ENCODE measurements at regions not wholly inside any gene's neighbourhood (a gene's known extent, or its start where the extent isn't known, plus 50 kb on each side); places are given as distances from the start of the nearest gene placed in this dataset.

GRCh38 chr22:48551061-48551460 lies 1276.6 kb downstream of the BRD1 start:
- no peak for DNase-seq

DNA sequence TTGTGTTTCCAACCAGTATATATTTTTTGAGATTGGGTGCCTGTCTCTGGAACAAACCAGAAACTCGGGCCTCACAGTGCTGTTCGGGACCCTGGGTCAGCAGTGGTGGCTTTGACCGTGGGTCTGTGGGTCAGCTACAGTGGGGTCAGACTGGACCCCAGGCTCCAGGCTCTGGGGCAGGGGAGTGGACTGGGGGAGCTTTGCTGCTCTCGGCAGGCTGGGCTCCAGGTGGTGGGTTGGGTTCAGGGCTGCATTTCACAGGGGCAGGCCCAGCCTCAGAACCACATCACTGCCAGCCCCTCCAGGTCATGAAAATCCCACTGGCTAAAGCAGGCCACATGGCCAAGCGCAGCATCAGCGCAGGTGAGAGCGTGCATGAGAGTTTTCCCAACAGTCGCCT lies 1279.3 kb downstream of the BRD1 start:
- DNase-seq = no peak

- no peak for DNase-seq
Observed at GRCh38 chr22:48547971-48548370, 1279.7 kb downstream of the BRD1 start.

DNA sequence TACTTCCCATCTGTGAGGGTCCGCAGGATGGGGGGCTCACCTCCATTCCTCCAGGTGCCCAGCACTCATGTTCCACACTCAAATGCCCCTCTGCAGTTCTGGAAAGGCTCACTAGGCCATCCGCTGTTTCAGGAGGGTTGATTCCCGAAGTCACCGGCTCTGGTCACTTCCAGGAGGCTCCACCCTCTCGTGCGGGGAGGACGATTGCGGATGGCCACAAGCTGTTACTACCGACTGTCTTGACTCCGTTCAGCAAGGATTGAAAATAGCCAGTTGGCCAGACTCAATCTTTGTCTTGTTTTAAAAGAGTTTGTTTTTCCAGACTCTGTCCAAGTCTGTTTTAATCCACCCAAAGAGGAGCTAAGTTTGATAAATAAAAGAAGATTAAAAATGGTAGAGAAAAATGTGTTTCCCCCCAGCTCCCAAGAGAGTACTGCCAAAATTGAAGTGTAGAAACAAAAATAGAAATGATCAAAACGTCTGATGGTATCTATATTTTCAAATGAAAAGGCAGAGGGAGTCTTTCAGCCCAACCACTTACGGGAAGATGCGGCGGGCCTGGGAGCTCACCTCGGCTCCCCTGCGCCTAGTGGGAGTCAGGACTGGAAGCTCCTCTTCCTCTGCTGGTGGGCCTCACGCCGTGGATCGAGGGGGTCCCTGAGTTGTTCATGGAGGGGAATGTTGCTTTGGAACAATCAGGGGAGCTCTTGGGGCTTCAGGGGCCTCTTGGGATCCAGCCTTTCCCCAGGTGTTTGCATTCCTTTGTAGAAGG lies 1280.8 kb downstream of the BRD1 start:
- DNase-seq = no peak

DNA sequence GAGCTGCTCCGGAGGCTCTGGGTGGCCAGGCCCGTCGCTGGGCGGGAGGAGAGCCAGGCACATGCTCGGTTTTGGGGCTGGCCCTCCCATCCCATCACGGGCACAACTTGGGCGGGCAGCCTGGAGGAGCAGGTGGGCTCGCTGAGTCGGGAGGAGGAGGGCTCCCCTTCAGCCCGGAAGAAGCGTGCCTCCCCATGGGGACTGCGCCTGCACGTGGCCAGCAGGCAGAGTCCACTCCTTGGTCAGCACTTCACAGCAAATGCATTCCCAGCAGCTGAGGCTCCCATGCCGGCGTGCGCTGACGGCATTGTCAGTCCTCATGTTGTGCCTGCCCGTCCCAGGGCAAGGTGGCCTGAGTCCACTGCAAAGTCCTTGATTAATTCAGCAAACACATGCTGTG lies 1281.7 kb downstream of the BRD1 start:
- no peak for DNase-seq

DNA sequence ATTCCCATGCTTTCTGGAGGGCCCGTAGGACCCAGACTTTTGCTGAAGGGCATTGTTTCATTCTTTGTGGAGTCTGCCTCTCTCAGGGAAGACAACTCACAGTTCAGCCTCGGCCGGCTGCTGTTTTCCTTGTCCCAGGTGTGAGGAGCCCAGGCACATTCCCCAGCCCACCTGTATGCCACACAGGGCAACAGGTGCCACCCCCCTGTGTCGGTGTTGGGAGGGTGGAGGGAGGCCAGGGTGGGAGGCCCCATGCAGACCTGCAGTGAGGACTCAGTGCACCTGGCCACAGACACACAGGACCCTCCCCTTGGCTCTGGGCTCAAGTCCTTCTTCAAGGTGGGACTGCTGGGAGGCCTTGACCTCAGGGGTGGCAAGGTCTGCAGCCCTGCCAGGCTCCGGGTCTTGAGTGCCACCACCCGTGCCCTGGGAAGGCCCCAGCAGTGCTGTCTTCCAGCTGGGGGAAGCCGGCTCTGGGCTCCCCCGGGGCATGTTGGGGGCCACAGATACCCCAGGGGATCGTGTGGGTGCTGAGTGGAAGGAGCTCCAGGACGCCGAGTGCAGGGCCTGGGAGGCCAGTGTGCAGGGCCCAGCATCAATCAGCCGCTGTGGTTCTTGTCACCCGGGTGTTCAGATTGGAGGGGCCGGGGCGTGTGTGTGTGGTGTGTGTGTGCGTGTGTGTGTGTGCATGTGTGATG lies 1286.1 kb downstream of the BRD1 start:
- DNase-seq = no peak

DNA sequence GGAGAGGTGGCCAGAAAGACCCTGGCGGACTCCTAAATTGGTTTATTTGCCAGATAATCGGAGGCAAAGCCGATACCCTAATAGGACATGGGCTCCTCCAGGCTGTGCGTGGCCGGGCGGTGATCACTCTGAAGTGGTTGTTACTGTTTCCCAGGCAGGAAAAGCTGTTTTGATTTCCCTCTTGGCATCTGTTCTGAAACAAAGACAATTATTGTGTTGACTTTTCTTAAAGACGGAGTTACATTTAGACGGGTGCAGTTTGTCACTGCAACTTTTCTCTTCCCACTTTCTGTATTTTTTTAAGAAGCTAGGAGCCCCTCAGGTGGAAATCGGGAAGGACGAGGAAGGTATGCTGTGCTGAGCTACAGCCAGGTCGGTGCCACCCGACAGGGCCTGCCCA lies 1288.4 kb downstream of the BRD1 start:
- DNase-seq = no peak

DNA sequence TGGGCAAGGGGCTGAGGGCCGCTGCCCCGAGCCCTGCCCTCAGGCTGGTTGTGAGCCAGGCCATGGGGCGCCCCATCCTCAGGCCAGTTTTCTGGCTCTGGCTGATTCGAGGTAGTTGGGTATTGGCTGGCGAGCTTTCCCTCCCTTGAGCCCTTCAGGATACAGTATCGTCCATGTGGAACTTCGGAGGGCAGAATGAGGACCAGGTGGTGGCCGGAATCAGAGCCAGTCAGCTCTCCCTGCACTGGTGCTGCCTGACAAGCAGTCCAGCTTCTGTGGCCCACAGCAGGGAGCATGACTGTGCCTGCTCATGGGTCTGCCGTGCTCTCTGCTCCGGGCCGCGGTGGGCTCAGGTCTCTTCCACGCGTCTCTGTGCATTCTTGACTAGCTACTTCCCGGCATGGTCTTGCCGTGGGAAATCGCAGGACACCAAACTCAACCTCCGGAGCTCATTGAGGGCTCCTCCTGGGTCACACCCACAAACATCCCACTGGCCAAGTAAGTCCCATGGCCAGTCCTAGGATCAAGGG lies 1289.3 kb downstream of the BRD1 start:
- DNase-seq = no peak

GRCh38 chr22:48537343-48537680 lies 1290.4 kb downstream of the BRD1 start:
- DNase-seq = no peak

GRCh38 chr22:48536541-48537342 lies 1290.9 kb downstream of the BRD1 start:
- DNase-seq = no peak

GRCh38 chr22:48535868-48536540 lies 1291.7 kb downstream of the BRD1 start:
- DNase-seq = no peak

- DNase-seq = no peak
Observed at GRCh38 chr22:48534395-48534958, 1293.2 kb downstream of the BRD1 start.

GRCh38 chr22:48532986-48533385 lies 1294.7 kb downstream of the BRD1 start:
- DNase-seq = no peak

DNA sequence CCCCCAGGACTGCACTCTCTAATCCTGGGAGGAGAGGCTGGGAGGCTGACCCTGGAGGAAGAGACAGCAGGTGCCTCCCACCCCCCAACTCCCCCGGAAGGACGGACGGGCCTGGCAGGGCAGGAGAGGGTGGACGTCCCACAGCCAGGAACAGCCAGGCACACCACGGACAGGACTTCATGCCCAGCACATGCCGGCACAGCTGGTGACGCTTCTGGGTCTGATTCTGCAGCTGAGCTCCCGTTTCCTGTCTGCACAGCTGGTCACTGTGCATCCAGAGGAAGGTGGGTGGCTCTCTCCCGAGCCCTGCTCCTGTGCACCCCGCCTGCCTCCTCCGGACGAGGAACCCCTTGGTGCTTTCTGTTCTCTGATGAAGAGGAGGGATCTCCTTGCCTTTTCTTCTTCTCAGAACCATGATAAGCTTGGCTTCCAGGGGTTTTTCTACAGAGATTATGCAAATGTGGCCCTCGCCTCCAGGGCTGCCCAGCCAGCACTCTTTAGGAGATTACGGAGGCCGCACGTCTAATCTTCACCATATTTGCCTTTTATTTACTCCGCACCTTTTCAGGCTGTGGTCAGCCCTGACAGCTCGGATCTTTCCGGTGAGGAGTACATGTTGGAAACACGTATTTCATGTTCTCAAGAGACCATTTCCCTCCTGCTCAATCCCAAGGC lies 1295.8 kb downstream of the BRD1 start:
- DNase-seq = no peak

DNA sequence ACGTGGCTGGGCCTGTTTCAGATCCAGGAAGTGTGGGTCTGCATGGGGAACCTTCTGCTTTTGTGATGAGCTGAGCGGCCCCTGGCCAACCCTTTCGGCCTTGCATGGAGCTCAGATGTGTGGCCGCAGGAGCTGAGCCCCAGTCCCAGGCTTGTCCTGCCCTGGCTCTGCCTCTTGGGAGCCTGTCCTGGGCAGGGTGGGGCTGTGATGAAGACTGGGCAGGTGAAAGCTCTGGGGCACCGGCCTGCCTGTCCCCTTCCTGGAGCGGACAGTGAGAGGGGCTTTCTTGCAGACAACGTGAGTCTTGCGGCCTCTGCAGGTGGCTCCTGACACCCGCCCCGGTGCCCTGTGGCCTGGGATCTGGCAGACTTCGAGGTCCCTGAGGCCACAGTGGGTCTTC lies 1296.6 kb downstream of the BRD1 start:
- no peak for DNase-seq

DNA sequence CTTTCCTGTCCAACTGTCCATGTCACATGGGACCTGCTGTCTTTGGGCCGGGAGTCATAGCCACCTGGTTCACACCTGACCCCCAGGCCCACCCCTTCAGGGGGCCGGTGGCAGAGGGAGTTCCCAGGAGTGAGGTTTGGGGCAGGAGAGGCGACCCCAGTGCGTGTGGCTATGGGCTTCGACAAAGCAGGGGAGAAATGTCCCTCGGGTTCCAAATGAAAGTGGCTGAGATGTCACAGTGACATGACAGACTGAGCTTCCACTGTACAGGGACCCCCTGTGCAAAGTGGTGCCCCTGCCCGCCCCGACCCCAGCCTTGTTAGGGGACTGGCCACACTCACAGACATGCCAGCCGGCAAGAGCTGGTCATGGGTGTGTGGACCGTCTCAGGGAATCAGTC lies 1297.0 kb downstream of the BRD1 start:
- DNase-seq = no peak

DNA sequence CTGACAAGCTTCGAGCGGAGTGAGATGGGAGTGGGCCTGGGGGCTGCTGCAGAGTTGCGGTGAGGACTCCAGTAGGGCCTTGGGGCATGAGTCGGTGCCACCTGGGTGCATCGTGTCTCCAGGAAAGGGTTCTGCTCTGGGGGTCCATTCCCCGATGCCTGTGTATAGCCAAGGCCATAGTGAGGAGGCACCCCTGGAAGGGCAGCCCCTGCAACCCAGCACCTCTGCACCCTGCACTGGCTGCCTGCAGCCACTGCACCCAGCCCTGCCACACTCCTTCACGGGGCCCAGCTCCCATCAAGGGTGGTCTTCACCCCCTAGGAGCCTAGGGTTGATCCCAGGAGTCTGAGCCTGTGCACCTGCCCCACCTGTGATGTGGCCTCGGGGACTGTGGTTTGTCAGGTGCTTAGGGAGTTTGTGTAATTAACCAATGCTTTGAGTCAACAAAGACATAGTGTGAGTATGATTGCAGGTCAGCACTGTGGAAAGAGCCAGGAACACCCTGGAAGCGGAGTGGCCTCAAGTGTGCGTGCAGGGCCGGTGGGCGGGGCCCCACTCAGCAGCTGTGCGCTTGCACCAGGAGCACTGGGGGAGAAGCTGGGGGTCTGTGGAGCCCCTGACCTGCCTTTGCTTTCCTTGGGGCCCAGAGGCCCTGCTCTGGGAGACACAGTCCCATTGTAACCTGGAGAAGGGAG lies 1299.3 kb downstream of the BRD1 start:
- DNase-seq = no peak

GRCh38 chr22:48523761-48524160 lies 1303.9 kb downstream of the BRD1 start:
- no peak for DNase-seq

DNA sequence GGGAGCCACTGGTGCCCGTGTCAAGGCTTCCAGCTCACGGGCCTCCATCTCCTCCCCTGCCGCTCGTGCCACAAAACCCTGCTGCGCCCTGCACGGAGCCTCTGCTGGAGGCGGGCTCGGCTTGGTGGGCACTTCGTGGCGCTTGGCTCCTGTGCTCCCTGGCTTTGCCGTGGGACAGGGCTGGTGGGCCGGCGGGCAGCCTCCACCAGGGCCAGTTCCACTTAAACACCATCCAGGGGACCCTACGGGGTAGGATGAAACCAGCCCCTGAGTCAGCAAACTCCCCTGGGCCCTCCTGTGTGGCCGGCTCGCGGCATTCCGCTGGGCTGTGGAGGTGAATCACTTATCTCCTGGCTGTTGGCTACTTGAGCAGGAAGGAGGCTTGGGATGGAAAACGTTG lies 1304.6 kb downstream of the BRD1 start:
- DNase-seq = no peak

GRCh38 chr22:48522271-48522670 lies 1305.4 kb downstream of the BRD1 start:
- no peak for DNase-seq

DNA sequence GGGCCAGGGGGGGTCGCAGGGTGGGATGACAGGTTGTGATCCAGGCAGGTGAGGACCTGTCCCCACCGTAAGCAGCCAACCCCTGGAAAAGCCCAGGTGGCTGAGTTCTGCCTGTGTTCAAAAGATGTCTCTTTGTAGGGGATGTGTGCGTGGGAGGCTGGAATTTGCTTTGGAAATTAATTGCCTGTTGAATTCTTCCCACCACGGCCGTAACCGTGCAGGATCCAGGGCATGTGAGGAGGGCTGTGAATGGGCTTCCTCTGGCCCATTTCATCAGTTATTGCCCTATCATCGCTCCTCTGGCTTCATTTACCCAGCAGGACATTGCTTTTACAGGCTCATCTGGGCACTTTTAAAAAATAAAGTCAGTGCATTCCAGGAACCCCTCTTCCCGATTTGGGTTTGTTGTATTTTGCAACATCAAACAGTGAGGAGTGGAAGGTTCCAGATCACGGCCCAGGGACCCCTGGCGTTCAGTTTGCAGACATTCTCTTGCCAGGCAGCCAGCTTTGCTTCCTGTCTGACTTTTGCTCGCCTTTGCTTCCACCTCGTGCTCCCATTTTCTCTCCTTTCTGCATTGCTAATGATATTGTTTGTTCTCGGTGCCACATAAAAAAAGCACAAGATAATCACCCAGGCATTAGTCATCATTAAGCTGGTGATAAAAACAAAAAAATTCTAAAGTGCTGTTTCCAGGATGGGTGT lies 1306.6 kb downstream of the BRD1 start:
- DNase-seq = no peak

All from NCI-H1417 treated with DMSO at 0.1 percent for 48 hours (cell line).